ENCODE measurements at regions not wholly inside any gene's neighbourhood (a gene's known extent, or its start where the extent isn't known, plus 50 kb on each side); places are given as distances from the start of the nearest gene placed in this dataset.

GRCh38 chr1:165070675-165071074, 285.8 kb downstream of the LMX1A start:
- 60% methylated on average over 1 of the region's 4 CpGs; no CpG with 5 or more reads in 1 of the 2 experiments for WGBS, 2 experiments (ENCODE audit: extremely low coverage in 2 of 2, insufficient read length in 1 of 2)
- no peak overlapping the region for H3K23ac ChIP-seq (ENCODE audit: low read depth, low read length)
- no peak overlapping the region for H4K8ac ChIP-seq (ENCODE audit: low read depth in 2 of 2, low read length in 2 of 2)
- dilution Hi-C loops (cut with HindIII; ENCODE audit: low sequenced_read_pairs, unreplicated experiment) = no loop called here
- H4K5ac ChIP-seq (ENCODE audit: low read depth, low read length) = no peak overlapping the region
- H3K9me3 ChIP-seq (ENCODE audit: control insufficient read depth, insufficient read depth, low read length) = no peaks in the 10 kb centered on the region
- H2AK5ac ChIP-seq (ENCODE audit: low read depth, low read length) = no peak overlapping the region
- no peak overlapping the region for H2AFZ ChIP-seq (replicated peaks; ENCODE audit: low read length, poor library complexity)
- ChIA-PET POLR2A (ENCODE audit: unreplicated experiment) (no interaction called here), CTCF (no interaction called here)
- H3K18ac ChIP-seq (ENCODE audit: low read depth, low read length) = no peak overlapping the region
- H3K4me2 ChIP-seq (ENCODE audit: low read depth, low read length) = no peak overlapping the region
- H2BK120ac ChIP-seq (ENCODE audit: low read depth, low read length) = no peak overlapping the region
- DNase-seq (no peak), ATAC-seq (ENCODE audit: low read depth) (no peak)
- in situ Hi-C loops (cut with MboI; ENCODE audit: low sequenced_read_pairs) = loop anchor here (25.0 kb wide), 2 partner anchors 1533 to 1658 kb away; no protein-coding TSS in a partner anchor
- TF ChIP-seq ELK1 (IDR thresholded peaks at IDR 0.05; ENCODE audit: borderline replicate concordance, low read depth, low read length) (no peak), CHD1 (IDR thresholded peaks at IDR 0.05; ENCODE audit: low read depth, low read length) (no peak), CTCF (conservative IDR thresholded peaks at IDR 0.05; ENCODE audit: low read depth, low read length) (no peak), SMC3 (IDR thresholded peaks at IDR 0.05; ENCODE audit: low read depth, low read length) (no peak), RCOR1 (IDR thresholded peaks at IDR 0.05; ENCODE audit: insufficient replicate concordance, low read length) (no peak), RFX5 (IDR thresholded peaks at IDR 0.05; ENCODE audit: low read depth, low read length) (no peak), NFE2L2 (IDR thresholded peaks at IDR 0.05; ENCODE audit: low read depth, low read length) (no peak), BHLHE40 (IDR thresholded peaks at IDR 0.05; ENCODE audit: low read depth, low read length) (no peak), FOS (IDR thresholded peaks at IDR 0.05; ENCODE audit: low read depth, low read length) (no peak)
- H3K27me3 ChIP-seq (ENCODE audit: control insufficient read depth, insufficient read depth, low read length) = no peaks in the 10 kb centered on the region
- H3K79me1 ChIP-seq (ENCODE audit: low read depth in 1 of 2, low read length in 2 of 2) = no peaks in the 10 kb centered on the region
- H3K36me3 ChIP-seq (ENCODE audit: control insufficient read depth, insufficient read depth, low read length) = no peaks in the 10 kb centered on the region
- H3K9me1 ChIP-seq (ENCODE audit: insufficient read depth, low read length) = no peaks in the 10 kb centered on the region
- H3K9ac ChIP-seq (ENCODE audit: low read depth, low read length) = no peak overlapping the region
- no peak overlapping the region for H3K14ac ChIP-seq (replicated peaks; ENCODE audit: low read depth, low read length)
- no peak overlapping the region for H2BK20ac ChIP-seq (ENCODE audit: low read depth, low read length)
- no peak overlapping the region for H2AK9ac ChIP-seq (replicated peaks; ENCODE audit: low read depth, low read length, poor library complexity)
- no peaks in the 10 kb centered on the region for H3K4me1 ChIP-seq (ENCODE audit: control insufficient read depth, insufficient read depth, low read length)
- H2BK5ac ChIP-seq (ENCODE audit: low read depth, low read length, poor library complexity, severe bottlenecking) = no peak overlapping the region
- no peak overlapping the region for H3K56ac ChIP-seq (ENCODE audit: extremely low read depth, insufficient read depth, low read length)
- H2BK15ac ChIP-seq (ENCODE audit: low read depth, low read length) = no peak overlapping the region
- intact Hi-C loops (cut with micrococcal nuclease) = loop anchor here (5.0 to 10.0 kb wide), 3 partner anchors 283 to 1246 kb away; no protein-coding TSS in a partner anchor
- no peak overlapping the region for H3K27ac ChIP-seq (ENCODE audit: insufficient read depth, low read length)
- no peak overlapping the region for H3K4ac ChIP-seq (ENCODE audit: low read depth, low read length)
- H4K91ac ChIP-seq (ENCODE audit: insufficient read depth, low read depth, low read length) = no peak overlapping the region
- no peaks in the 10 kb centered on the region for H4K20me1 ChIP-seq (ENCODE audit: insufficient read depth, low read length)
- no peak overlapping the region for H3K4me3 ChIP-seq (ENCODE audit: insufficient read depth, low read depth, low read length)
- BruUV-seq (replicated peaks) = no TSS peak

Measured in IMR-90 (cell line).